ENCODE measurements at regions not wholly inside any gene's neighbourhood (a gene's known extent, or its start where the extent isn't known, plus 50 kb on each side); places are given as distances from the start of the nearest gene placed in this dataset.
A peak's percentile ranks its signal among the peaks of the same experiment; 100 is the strongest.
"Not testable (repeated sequence)": the region's sequence is repeated elsewhere in the genome, so short reads cannot be mapped to it uniquely, and the experiment has no call there.

- no TSS peak for BruUV-seq (replicated peaks)
- no peak for DNase-seq (ENCODE audit: low read depth, low spot score)
Measured at GRCh38 chr9:107819772-107820565, 330.4 kb upstream of the KLF4 start.

GRCh38 chr9:107818503-107818829 is 328.9 kb upstream of the KLF4 start:
- H3K9ac ChIP-seq (ENCODE audit: low read length); H3K4me3 ChIP-seq (replicated peaks in 1 of 2; ENCODE audit: low read depth in 1 of 2, low read length in 2 of 2); RAD21 ChIA-PET (ENCODE audit: low non-redundant PET in 1 of 2, low total read pairs in 2 of 2, uncharacterized antibody in 2 of 2, unreplicated experiment in 2 of 2); ATAC-seq; CTCF ChIA-PET; H3K9me3 ChIP-seq (ENCODE audit: control insufficient read depth in 1 of 2, insufficient read depth in 1 of 2, low read depth in 1 of 2, low read length in 2 of 2); H3K27ac ChIP-seq (ENCODE audit: low read depth, low read length); H3K27me3 ChIP-seq (ENCODE audit: insufficient read depth, low read length); H3K4me1 ChIP-seq (ENCODE audit: control insufficient read depth in 1 of 2, insufficient read depth in 2 of 2, low read length in 2 of 2); H3K36me3 ChIP-seq (ENCODE audit: control insufficient read depth in 1 of 2, insufficient read depth in 2 of 2, low read length in 2 of 2); BruUV-seq (replicated peaks); POLR2A ChIA-PET; H4K20me1 ChIP-seq (ENCODE audit: insufficient read depth); DNase-seq (ENCODE audit: low read depth, low spot score); H3K79me2 ChIP-seq (ENCODE audit: insufficient read depth, low read length); H3K4me2 ChIP-seq (ENCODE audit: low read length); H2AFZ ChIP-seq (ENCODE audit: low read depth, low read length, poor library complexity, severe bottlenecking); H3K9me2 ChIP-seq (ENCODE audit: insufficient read depth): not testable (repeated sequence)
- intact Hi-C loops (cut with micrococcal nuclease): loop anchor here (10.0 kb wide), 1 partner anchor 56 kb away; no protein-coding TSS in a partner anchor

More at GRCh38 chr9:107819772-107820565, 330.4 kb upstream of the KLF4 start:
- Histone ChIP-seq H3K36me3 (ENCODE audit: control insufficient read depth in 1 of 2, insufficient read depth in 2 of 2, low read length in 2 of 2) (no peaks in the 10 kb centered on the region), H3K4me3 (replicated peaks in 1 of 2; ENCODE audit: low read depth in 1 of 2, low read length in 2 of 2) (no peak overlapping the region), H3K27ac (ENCODE audit: low read depth, low read length) (no peak overlapping the region), H3K79me2 (ENCODE audit: insufficient read depth, low read length) (no peaks in the 10 kb centered on the region), H3K4me1 (ENCODE audit: control insufficient read depth in 1 of 2, insufficient read depth in 2 of 2, low read length in 2 of 2) (no peaks in the 10 kb centered on the region), H3K4me2 (ENCODE audit: low read length) (no peak overlapping the region), H3K9me2 (ENCODE audit: insufficient read depth) (no peaks in the 10 kb centered on the region), H3K27me3 (ENCODE audit: insufficient read depth, low read length) (no peaks in the 10 kb centered on the region), H3K9me3 (ENCODE audit: control insufficient read depth in 1 of 2, insufficient read depth in 1 of 2, low read depth in 1 of 2, low read length in 2 of 2) (no peaks in the 10 kb centered on the region), H2AFZ (ENCODE audit: low read depth, low read length, poor library complexity, severe bottlenecking) (peak overlapping the region; percentile 14), H3K9ac (ENCODE audit: low read length) (no peak overlapping the region), H4K20me1 (ENCODE audit: insufficient read depth) (no peaks in the 10 kb centered on the region)
- POLR2A ChIA-PET: no interaction called here
- no peak for ATAC-seq
- TF ChIP-seq MAX (IDR thresholded peaks at IDR 0.05): no peak
- RAD21 ChIA-PET (ENCODE audit: low non-redundant PET in 1 of 2, low total read pairs in 2 of 2, uncharacterized antibody in 2 of 2, unreplicated experiment in 2 of 2): no interaction called here
- CTCF ChIA-PET: no interaction called here
- intact Hi-C loops (cut with micrococcal nuclease): loop anchor here (10.0 kb wide), 1 partner anchor 55 kb away; no protein-coding TSS in a partner anchor

- H3K4me2 ChIP-seq (ENCODE audit: low read length); H3K9me3 ChIP-seq (ENCODE audit: control insufficient read depth in 1 of 2, insufficient read depth in 1 of 2, low read depth in 1 of 2, low read length in 2 of 2); CTCF ChIA-PET; H4K20me1 ChIP-seq (ENCODE audit: insufficient read depth); H3K27ac ChIP-seq (ENCODE audit: low read depth, low read length); H3K4me3 ChIP-seq (replicated peaks in 1 of 2; ENCODE audit: low read depth in 1 of 2, low read length in 2 of 2); H3K9ac ChIP-seq (ENCODE audit: low read length); H3K27me3 ChIP-seq (ENCODE audit: insufficient read depth, low read length); H3K9me2 ChIP-seq (ENCODE audit: insufficient read depth); ATAC-seq; H3K79me2 ChIP-seq (ENCODE audit: insufficient read depth, low read length); DNase-seq (ENCODE audit: low read depth, low spot score); POLR2A ChIA-PET; H3K4me1 ChIP-seq (ENCODE audit: control insufficient read depth in 1 of 2, insufficient read depth in 2 of 2, low read length in 2 of 2); BruUV-seq (replicated peaks); RAD21 ChIA-PET (ENCODE audit: low non-redundant PET in 1 of 2, low total read pairs in 2 of 2, uncharacterized antibody in 2 of 2, unreplicated experiment in 2 of 2); H2AFZ ChIP-seq (ENCODE audit: low read depth, low read length, poor library complexity, severe bottlenecking); H3K36me3 ChIP-seq (ENCODE audit: control insufficient read depth in 1 of 2, insufficient read depth in 2 of 2, low read length in 2 of 2): not testable (repeated sequence)
- intact Hi-C loops (cut with micrococcal nuclease): loop anchor here (10.0 kb wide), 1 partner anchor 57 kb away; no protein-coding TSS in a partner anchor
Measured at GRCh38 chr9:107817595-107818502, 328.3 kb upstream of the KLF4 start.

Data from HCT116 (cell line).